ENCODE measurements at regions not wholly inside any gene's neighbourhood (a gene's known extent, or its start where the extent isn't known, plus 50 kb on each side); places are given as distances from the start of the nearest gene placed in this dataset.

DNA sequence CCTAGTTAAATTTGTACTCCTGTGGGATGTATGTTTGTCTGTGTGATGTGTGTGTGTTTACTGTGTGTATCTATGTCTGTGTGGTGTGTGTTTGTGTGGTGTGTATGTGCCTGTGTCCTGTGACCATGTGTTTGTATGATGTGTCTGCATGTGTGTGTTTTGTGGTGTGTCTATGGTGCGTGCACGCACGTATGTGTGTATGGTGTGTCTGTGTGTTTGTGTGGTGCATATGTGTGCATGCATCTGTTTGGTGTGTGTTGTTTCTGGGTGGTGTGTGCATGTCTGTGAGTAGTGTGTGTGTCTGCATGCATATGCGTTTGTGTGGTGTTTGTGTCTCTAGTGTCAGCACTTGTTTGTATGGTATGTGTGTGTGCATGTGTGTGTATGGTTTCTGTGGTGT is 174.2 kb upstream of the RBFOX1 start:
- H4K20me1 ChIP-seq (ENCODE audit: low read length), result no peaks in the 10 kb centered on the region
- intact Hi-C loops (cut with micrococcal nuclease), result no loop called here
- POLR2A ChIA-PET (ENCODE audit: unreplicated experiment), result no interaction called here

DNA sequence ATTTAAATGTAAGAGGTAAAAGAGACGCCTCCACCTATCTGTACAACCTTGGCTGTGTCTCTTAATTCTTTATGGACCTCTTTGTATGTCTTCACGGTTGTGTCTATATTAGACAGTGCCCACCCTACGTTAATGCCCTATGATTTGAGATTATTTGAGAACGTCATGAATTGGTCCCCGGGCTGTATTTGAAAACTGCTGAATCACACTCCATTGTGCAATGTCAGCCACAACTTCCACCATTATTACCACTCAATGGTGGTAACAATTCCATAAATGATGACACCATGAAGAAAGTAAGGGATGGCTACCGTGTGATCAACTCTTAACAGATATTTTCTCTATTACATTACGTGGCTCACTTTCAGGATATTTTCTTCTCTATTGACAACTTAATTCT is 182.4 kb upstream of the RBFOX1 start:
- Histone ChIP-seq H2AFZ (ENCODE audit: low read length) (no peak overlapping the region), H4K20me1 (ENCODE audit: low read length) (no peaks in the 10 kb centered on the region), H3K36me3 (ENCODE audit: low read depth, low read length) (no peaks in the 10 kb centered on the region), H3K9me3 (ENCODE audit: low read length) (no peaks in the 10 kb centered on the region), H3K9me2 (replicated peaks; ENCODE audit: low read length) (no peaks in the 10 kb centered on the region), H3K4me1 (ENCODE audit: insufficient read depth, low read length) (no peaks in the 10 kb centered on the region), H3F3A (ENCODE audit: low read length, unreplicated experiment) (no peaks in the 10 kb centered on the region), H3K27me3 (ENCODE audit: low read length) (no peaks in the 10 kb centered on the region), H3K4me3 (ENCODE audit: low read length) (no peak overlapping the region), H3K9ac (ENCODE audit: low read length) (no peak overlapping the region), H3K27ac (ENCODE audit: low read length) (no peak overlapping the region), H3K4me2 (ENCODE audit: low read length) (no peak overlapping the region), H3K79me2 (ENCODE audit: low read length) (no peaks in the 10 kb centered on the region)
- no peak for TF ChIP-seq CTCF (conservative IDR thresholded peaks at IDR 0.05; ENCODE audit: low read depth, low read length)
- no peak for TF ChIP-seq EZH2phosphoT487 (IDR thresholded peaks at IDR 0.05; ENCODE audit: borderline replicate concordance, low read length)
- TF ChIP-seq EZH2 (IDR thresholded peaks at IDR 0.05; ENCODE audit: low read length, unreplicated experiment), result no peak
- intact Hi-C loops (cut with micrococcal nuclease), result no loop called here
- POLR2A ChIA-PET (ENCODE audit: unreplicated experiment), result no interaction called here
- DNase-seq (no peak), ATAC-seq (no peak)
- no TSS peak for BruUV-seq (replicated peaks)
- CTCF ChIA-PET, result no interaction called here

More for the DNA sequence above, 174.2 kb upstream of the RBFOX1 start:
- ATAC-seq, result no peak
- TF ChIP-seq EZH2phosphoT487 (IDR thresholded peaks at IDR 0.05; ENCODE audit: borderline replicate concordance, low read length) (no peak), CTCF (conservative IDR thresholded peaks at IDR 0.05; ENCODE audit: low read depth, low read length) (no peak), EZH2 (IDR thresholded peaks at IDR 0.05; ENCODE audit: low read length, unreplicated experiment) (no peak)
- no peaks in the 10 kb centered on the region for H3K79me2 ChIP-seq (ENCODE audit: low read length)
- no peaks in the 10 kb centered on the region for H3K36me3 ChIP-seq (ENCODE audit: low read depth, low read length)
- H3K9ac ChIP-seq (ENCODE audit: low read length), result no peak overlapping the region
- no peak overlapping the region for H3K4me2 ChIP-seq (ENCODE audit: low read length)
- H3K27me3 ChIP-seq (ENCODE audit: low read length), result no peaks in the 10 kb centered on the region
- H3K9me3 ChIP-seq (ENCODE audit: low read length), result no peaks in the 10 kb centered on the region
- H3K4me3 ChIP-seq (ENCODE audit: low read length), result no peak overlapping the region
- no TSS peak for BruUV-seq (replicated peaks)
- DNase-seq, result no peak
- CTCF ChIA-PET, result no interaction called here
- H3K9me2 ChIP-seq (replicated peaks; ENCODE audit: low read length), result no peaks in the 10 kb centered on the region
- H3K27ac ChIP-seq (ENCODE audit: low read length), result no peak overlapping the region
- H3F3A ChIP-seq (ENCODE audit: low read length, unreplicated experiment), result no peaks in the 10 kb centered on the region
- H2AFZ ChIP-seq (ENCODE audit: low read length), result no peak overlapping the region
- no peaks in the 10 kb centered on the region for H3K4me1 ChIP-seq (ENCODE audit: insufficient read depth, low read length)

- H3K4me1 ChIP-seq (ENCODE audit: insufficient read depth, low read length), result no peaks in the 10 kb centered on the region
- no TSS peak for BruUV-seq (replicated peaks)
Measured at GRCh38 chr16:7148606-7149005, 184.0 kb upstream of the RBFOX1 start.

More at GRCh38 chr16:7148606-7149005, 184.0 kb upstream of the RBFOX1 start:
- Histone ChIP-seq H4K20me1 (ENCODE audit: low read length) (no peaks in the 10 kb centered on the region), H3K27ac (ENCODE audit: low read length) (no peak overlapping the region), H2AFZ (ENCODE audit: low read length) (no peak overlapping the region), H3K9me3 (ENCODE audit: low read length) (no peaks in the 10 kb centered on the region), H3K36me3 (ENCODE audit: low read depth, low read length) (no peaks in the 10 kb centered on the region), H3K27me3 (ENCODE audit: low read length) (no peaks in the 10 kb centered on the region), H3F3A (ENCODE audit: low read length, unreplicated experiment) (no peaks in the 10 kb centered on the region), H3K4me3 (ENCODE audit: low read length) (no peak overlapping the region), H3K79me2 (ENCODE audit: low read length) (no peaks in the 10 kb centered on the region), H3K9ac (ENCODE audit: low read length) (no peak overlapping the region), H3K4me2 (ENCODE audit: low read length) (no peak overlapping the region), H3K9me2 (replicated peaks; ENCODE audit: low read length) (no peaks in the 10 kb centered on the region)
- ChIA-PET CTCF (no interaction called here), POLR2A (ENCODE audit: unreplicated experiment) (no interaction called here)
- DNase-seq (no peak), ATAC-seq (no peak)
- intact Hi-C loops (cut with micrococcal nuclease), result no loop called here
- TF ChIP-seq EZH2 (IDR thresholded peaks at IDR 0.05; ENCODE audit: low read length, unreplicated experiment) (no peak), EZH2phosphoT487 (IDR thresholded peaks at IDR 0.05; ENCODE audit: borderline replicate concordance, low read length) (no peak), CTCF (conservative IDR thresholded peaks at IDR 0.05; ENCODE audit: low read depth, low read length) (no peak)
